T-cell (primary cell): ENCODE measurements at regions not wholly inside any gene's neighbourhood (a gene's known extent, or its start where the extent isn't known, plus 50 kb on each side); places are given as distances from the start of the nearest gene placed in this dataset.
"Not testable (repeated sequence)": the region's sequence is repeated elsewhere in the genome, so short reads cannot be mapped to it uniquely, and the experiment has no call there.

Experiments used
- ATAC-seq, 4 experiments: fragments of 200-7000 bp in 3 of 4; fragments of 150-1000 bp in 1 of 4; cut with Tn5 transposase; replicated peaks in 1 of 4; 1 replicate in 3 of 4; 2 replicates in 1 of 4; pipeline ENCODE4 v1.10.0; 2021; ENCODE audit warnings: moderate library complexity in 3 of 4, mild to moderate bottlenecking in 2 of 4, moderate number of reproducible peaks in 1 of 4
- CTCF ChIA-PET, 2 donors: fragments of 300-600 bp; sonication (Branson Sonifier 250); formaldehyde crosslinking; loops; one replicate each; lab custom pipeline; 2022; ENCODE audit warnings: antibody characterized with exemption in 2 of 2; lab: Charles Lee
- POLR2A ChIA-PET, 2 donors: fragments of 300-600 bp; sonication (Branson Sonifier 250); formaldehyde crosslinking; loops; one replicate each; lab custom pipeline; 2022; ENCODE audit warnings: antibody characterized with exemption in 2 of 2; lab: Charles Lee
- DNase-seq, 35 experiments: peaks; one replicate each; pipeline versions ENCODE4 v3.0.0 to v3.0.0-alpha.2; 2013 to 2023
- H3K27ac ChIP-seq: one replicate; pipeline ENCODE4 v1.5.1; 2013; ENCODE audit warnings: low read length
- H3K27me3 ChIP-seq, 2 experiments: replicated peaks in 1 of 2; 1 replicate in 1 of 2; 2 replicates in 1 of 2; pipeline versions ENCODE4 v1.6.1 to v1.7.0; 2013; ENCODE audit warnings: low read length in 1 of 2, mixed read lengths in 1 of 2; ENCODE audit not compliant: control insufficient read depth in 2 of 2, insufficient read depth in 2 of 2; ENCODE audit errors: extremely low read depth in 1 of 2
- H3K36me3 ChIP-seq, 2 donors: 1 replicate in 1 of 2; 2 replicates in 1 of 2; pipeline versions ENCODE4 v1.6.1 to v1.7.0; 2013; ENCODE audit warnings: low read length in 1 of 2; ENCODE audit not compliant: control insufficient read depth in 2 of 2, insufficient read depth in 1 of 2; ENCODE audit errors: extremely low read depth in 1 of 2
- H3K4me1 ChIP-seq, 2 experiments: 1 replicate in 1 of 2; 2 replicates in 1 of 2; pipeline versions ENCODE4 v1.6.1 to v1.7.0; 2013; ENCODE audit warnings: low read length in 2 of 2, mixed read lengths in 1 of 2; ENCODE audit not compliant: insufficient read depth in 2 of 2, control insufficient read depth in 1 of 2; ENCODE audit errors: extremely low read depth in 1 of 2
- H3K4me3 ChIP-seq, 2 donors: 1 replicate in 1 of 2; 2 replicates in 1 of 2; pipeline versions ENCODE4 v1.5.1 to v1.7.0; 2013; ENCODE audit warnings: mild to moderate bottlenecking in 2 of 2, low read length in 1 of 2, moderate library complexity in 1 of 2; ENCODE audit not compliant: control insufficient read depth in 1 of 2; ENCODE audit errors: extremely low read depth in 1 of 2
- H3K9me3 ChIP-seq: 2 replicates; pipeline ENCODE4 v1.7.0; 2013
- H3K27ac Mint-ChIP-seq, 2 donors: one replicate each; pipeline ENCODE4 v1.8.0; 2020 to 2021; ENCODE audit warnings: mild to moderate bottlenecking in 2 of 2, mixed read lengths in 2 of 2
- H3K27me3 Mint-ChIP-seq, 2 donors: one replicate each; pipeline ENCODE4 v1.8.0; 2021 to 2022; ENCODE audit warnings: mixed read lengths in 2 of 2
- H3K36me3 Mint-ChIP-seq: one replicate; pipeline ENCODE4 v1.8.0; 2021; ENCODE audit warnings: mixed read lengths
- H3K4me1 Mint-ChIP-seq, 3 donors: one replicate each; pipeline ENCODE4 v1.8.0; 2020 to 2022; ENCODE audit warnings: mixed read lengths in 3 of 3, mild to moderate bottlenecking in 1 of 3
- H3K4me3 Mint-ChIP-seq, 3 donors: one replicate each; pipeline ENCODE4 v1.8.0; 2020 to 2022; ENCODE audit warnings: mild to moderate bottlenecking in 3 of 3, mixed read lengths in 3 of 3, moderate library complexity in 3 of 3
- H3K9me3 Mint-ChIP-seq, 3 donors: one replicate each; pipeline ENCODE4 v1.8.0; 2020 to 2022; ENCODE audit warnings: mixed read lengths in 3 of 3
- WGBS: methylation state at CpG from one replicate; pipeline ENCODE4 v1.1.5; 2013; ENCODE audit warnings: missing lambda C conversion rate; ENCODE audit not compliant: insufficient coverage; 5-methylcytosine and 5-hydroxymethylcytosine counted together

GRCh38 chr7:81446212-81446611 lies 323.6 kb downstream of the HGF start:
- H3K27me3 ChIP-seq: no peaks in the 10 kb centered on the region
- H3K9me3 Mint-ChIP-seq: peaks cover 0 to 7% (median 1%) of the 10 kb centered on the region in 3 donors
- no peaks in the 10 kb centered on the region for H3K4me1 Mint-ChIP-seq

GRCh38 chr7:81445462-81445861 lies 324.4 kb downstream of the HGF start:
- Histone ChIP-seq H3K36me3 (no peaks in the 10 kb centered on the region), H3K27me3 (no peaks in the 10 kb centered on the region), H3K27ac (no peak overlapping the region), H3K9me3 (no peaks in the 10 kb centered on the region), H3K4me1 (no peaks in the 10 kb centered on the region), H3K4me3 (no peak overlapping the region)
- no CpG with 5 or more reads among the region's 1 CpG for WGBS
- DNase-seq: no peak
- Mint-ChIP-seq H3K27ac (no peak overlapping the region), H3K9me3 (peaks cover 0 to 7% (median 1%) of the 10 kb centered on the region in 3 donors), H3K27me3 (no peaks in the 10 kb centered on the region), H3K36me3 (no peaks in the 10 kb centered on the region), H3K4me3 (no peak overlapping the region), H3K4me1 (no peaks in the 10 kb centered on the region)
- ChIA-PET POLR2A (no interaction called here), CTCF (no interaction called here)
- ATAC-seq: no peak

More at GRCh38 chr7:81446212-81446611, 323.6 kb downstream of the HGF start:
- no peak for ATAC-seq
- no CpG with 5 or more reads among the region's 1 CpG for WGBS
- POLR2A ChIA-PET: no interaction called here
- Mint-ChIP-seq H3K36me3 (no peaks in the 10 kb centered on the region), H3K4me3 (no peak overlapping the region), H3K27me3 (no peaks in the 10 kb centered on the region), H3K27ac (no peak overlapping the region)
- H3K9me3 ChIP-seq: no peaks in the 10 kb centered on the region
- CTCF ChIA-PET: no interaction called here
- H3K36me3 ChIP-seq: no peaks in the 10 kb centered on the region
- H3K4me1 ChIP-seq: no peaks in the 10 kb centered on the region
- H3K27ac ChIP-seq: no peak overlapping the region
- H3K4me3 ChIP-seq: no peak overlapping the region
- DNase-seq: no peak

GRCh38 chr7:81441750-81442149 lies 328.1 kb downstream of the HGF start:
- Histone ChIP-seq H3K27ac (no peak overlapping the region), H3K4me1 (peaks cover 0 to 5% of the 10 kb centered on the region in 2 experiments), H3K36me3 (no peaks in the 10 kb centered on the region), H3K4me3 (no peak overlapping the region), H3K9me3 (no peaks in the 10 kb centered on the region), H3K27me3 (no peaks in the 10 kb centered on the region)
- no peak for ATAC-seq
- no peaks in the 10 kb centered on the region for H3K36me3 Mint-ChIP-seq
- CTCF ChIA-PET: no interaction called here
- no peak overlapping the region for H3K27ac Mint-ChIP-seq
- POLR2A ChIA-PET: no interaction called here
- DNase-seq: no peak
- WGBS: no CpG with 5 or more reads among the region's 1 CpG
- H3K27me3 Mint-ChIP-seq: no peaks in the 10 kb centered on the region
- no peaks in the 10 kb centered on the region for H3K4me1 Mint-ChIP-seq
- peaks cover 1 to 10% (median 3%) of the 10 kb centered on the region in 3 donors for H3K9me3 Mint-ChIP-seq
- H3K4me3 Mint-ChIP-seq: no peak overlapping the region

- no CpG with 5 or more reads among the region's 1 CpG for WGBS
- H3K27me3 Mint-ChIP-seq: no peaks in the 10 kb centered on the region
- H3K27me3 ChIP-seq: no peaks in the 10 kb centered on the region
- ChIA-PET POLR2A (interaction anchor here in 1 of 2 donors (1.0 kb wide), 1 partner anchor 9 kb away, joined by 4 read pairs; no protein-coding TSS in a partner anchor), CTCF (no interaction called here)
- H3K4me1 ChIP-seq: peaks cover 0 to 5% of the 10 kb centered on the region in 2 experiments
- no peaks in the 10 kb centered on the region for H3K36me3 ChIP-seq
- no peak overlapping the region for H3K27ac ChIP-seq
- peaks cover 3 to 12% (median 4%) of the 10 kb centered on the region in 3 donors for H3K9me3 Mint-ChIP-seq
- H3K36me3 Mint-ChIP-seq: no peaks in the 10 kb centered on the region
- no peak overlapping the region for H3K27ac Mint-ChIP-seq
- H3K4me3 Mint-ChIP-seq: no peak overlapping the region
- H3K4me3 ChIP-seq: no peak overlapping the region
- DNase-seq (no peak), ATAC-seq (no peak)
- no peaks in the 10 kb centered on the region for H3K4me1 Mint-ChIP-seq
- H3K9me3 ChIP-seq: no peaks in the 10 kb centered on the region
These were observed 330.3 kb downstream of the HGF start for GRCh38 chr7:81439591-81439990.

GRCh38 chr7:81437160-81437559 lies 332.7 kb downstream of the HGF start:
- H3K9me3 ChIP-seq, CTCF ChIA-PET, H3K4me1 Mint-ChIP-seq, POLR2A ChIA-PET, DNase-seq, H3K27ac Mint-ChIP-seq, H3K27ac ChIP-seq, H3K36me3 Mint-ChIP-seq, ATAC-seq, H3K4me3 Mint-ChIP-seq, H3K27me3 ChIP-seq, H3K4me1 ChIP-seq, H3K4me3 ChIP-seq, H3K27me3 Mint-ChIP-seq, H3K36me3 ChIP-seq: not testable (repeated sequence)
- peaks cover 4 to 12% (median 7%) of the 10 kb centered on the region in 3 donors for H3K9me3 Mint-ChIP-seq
- 90% methylated on average over 19 of the region's 29 CpGs for WGBS

- ATAC-seq (no peak), DNase-seq (no peak)
- Mint-ChIP-seq H3K4me1 (no peaks in the 10 kb centered on the region), H3K27me3 (no peaks in the 10 kb centered on the region), H3K4me3 (no peak overlapping the region), H3K36me3 (no peaks in the 10 kb centered on the region), H3K27ac (no peak overlapping the region), H3K9me3 (peaks cover 4 to 16% (median 8%) of the 10 kb centered on the region in 3 donors)
- Histone ChIP-seq H3K9me3 (no peaks in the 10 kb centered on the region), H3K36me3 (no peaks in the 10 kb centered on the region), H3K27ac (no peak overlapping the region), H3K4me3 (no peak overlapping the region), H3K27me3 (no peaks in the 10 kb centered on the region), H3K4me1 (no peaks in the 10 kb centered on the region)
- ChIA-PET CTCF (no interaction called here), POLR2A (no interaction called here)
- 63% methylated on average over 2 of the region's 3 CpGs for WGBS
These were observed 336.0 kb downstream of the HGF start for GRCh38 chr7:81433692-81434331.
